Effector memory CD8-positive, alpha-beta T cell (primary cell): ENCODE measurements at regions not wholly inside any gene's neighbourhood (a gene's known extent, or its start where the extent isn't known, plus 50 kb on each side); places are given as distances from the start of the nearest gene placed in this dataset.

Experiments used
- ATAC-seq: fragments of 150-1000 bp; cut with Tn5 transposase; replicated peaks from 2 replicates; pipeline ENCODE4 v1.10.0; 2021; ENCODE audit warnings: mild to moderate bottlenecking, moderate library complexity
- DNase-seq, 3 experiments: peaks; one replicate each; pipeline ENCODE4 v3.0.0; 2021
- H3K27ac Mint-ChIP-seq, 2 donors: one replicate each; pipeline ENCODE4 v1.8.0; 2022; ENCODE audit warnings: mild to moderate bottlenecking in 2 of 2, mixed read lengths in 2 of 2, moderate library complexity in 2 of 2
- H3K27me3 Mint-ChIP-seq, 2 donors: one replicate each; pipeline ENCODE4 v1.8.0; 2022; ENCODE audit warnings: mixed read lengths in 2 of 2
- H3K36me3 Mint-ChIP-seq: one replicate; pipeline ENCODE4 v1.8.0; 2022; ENCODE audit warnings: mild to moderate bottlenecking, moderate library complexity, mixed read lengths; ENCODE audit not compliant: insufficient read depth
- H3K4me1 Mint-ChIP-seq, 2 donors: one replicate each; pipeline ENCODE4 v1.8.0; 2022; ENCODE audit warnings: low read depth in 2 of 2, mixed read lengths in 2 of 2
- H3K4me3 Mint-ChIP-seq, 2 donors: one replicate each; pipeline ENCODE4 v1.8.0; 2022; ENCODE audit warnings: mild to moderate bottlenecking in 2 of 2, mixed read lengths in 2 of 2, moderate library complexity in 2 of 2
- H3K9me3 Mint-ChIP-seq, 2 donors: one replicate each; pipeline ENCODE4 v1.8.0; 2022; ENCODE audit warnings: mixed read lengths in 2 of 2

DNA sequence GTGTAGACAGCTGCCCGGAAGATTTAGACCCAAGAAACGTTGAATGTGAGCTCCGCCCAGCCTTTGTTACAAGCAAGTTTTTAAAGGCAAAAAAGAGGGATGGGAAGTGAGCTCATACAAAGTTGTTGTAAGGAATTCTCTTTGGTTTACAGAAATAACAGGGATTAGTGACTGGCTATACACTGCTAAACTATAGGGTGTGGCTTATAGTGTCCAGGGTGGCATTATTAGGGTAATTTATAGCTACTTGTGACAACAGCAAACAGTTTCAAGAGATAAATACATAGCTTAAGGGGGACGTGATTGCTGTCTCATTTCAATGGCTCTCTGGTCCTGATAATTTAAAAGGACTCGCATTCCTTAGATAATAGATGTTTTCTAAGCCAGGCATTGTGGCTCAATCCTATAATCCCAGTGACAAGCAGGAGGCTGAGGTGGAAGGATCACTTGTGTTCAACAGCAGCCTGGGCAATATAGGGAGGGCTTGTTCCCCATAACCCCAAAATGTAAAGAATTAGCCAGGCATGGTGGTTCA lies 66.5 kb upstream of the TGIF1 start:
- DNase-seq = no peak
- Mint-ChIP-seq H3K4me3 (no peak overlapping the region), H3K9me3 (no peaks in the 10 kb centered on the region), H3K36me3 (peaks cover 4% of the 10 kb centered on the region), H3K4me1 (peaks cover 0 to 2% of the 10 kb centered on the region in 2 donors), H3K27ac (no peak overlapping the region), H3K27me3 (no peaks in the 10 kb centered on the region)
- ATAC-seq = no peak

DNA sequence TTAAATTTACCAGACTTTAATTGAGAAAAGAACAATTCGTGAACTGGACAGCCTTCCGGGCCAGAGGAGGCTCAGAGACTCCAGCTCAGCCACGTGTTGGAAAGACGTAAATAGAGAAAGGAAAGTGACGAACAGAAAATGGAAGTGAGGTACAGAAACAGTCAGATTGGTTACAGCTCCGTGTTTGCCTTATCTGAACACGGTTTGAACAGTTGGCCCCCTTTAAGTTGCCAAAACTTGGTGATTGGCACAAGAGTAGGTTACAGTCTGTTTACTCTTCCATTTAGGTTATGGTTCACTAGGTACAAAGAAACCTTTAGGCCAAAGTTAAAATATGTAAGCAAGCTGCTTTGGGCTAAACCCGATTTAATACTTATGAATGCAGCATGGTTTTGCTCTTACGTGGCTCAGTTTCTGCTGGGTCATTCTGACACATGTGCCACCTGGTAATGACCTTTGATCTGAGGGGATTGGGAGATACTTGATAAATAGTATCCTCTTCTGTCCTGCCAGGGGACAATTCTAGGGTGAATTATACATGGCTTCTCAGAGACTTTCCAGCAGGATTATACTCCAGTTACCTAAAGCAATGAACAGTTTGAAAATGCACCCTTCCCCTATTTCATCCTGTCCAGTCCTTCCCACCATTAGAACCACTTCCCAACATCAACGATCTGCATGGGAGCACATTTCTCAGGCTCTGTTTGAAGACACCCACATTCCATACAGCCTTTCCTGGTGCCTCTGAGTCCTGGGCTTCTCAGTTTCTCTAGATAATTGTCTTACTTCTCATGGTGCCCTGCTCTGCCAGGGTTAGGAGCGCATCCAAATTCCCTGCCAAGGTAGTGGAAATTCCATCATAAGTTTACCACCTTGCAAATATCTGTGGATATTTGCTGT lies 65.1 kb upstream of the TGIF1 start:
- H3K27ac Mint-ChIP-seq = no peak overlapping the region

DNA sequence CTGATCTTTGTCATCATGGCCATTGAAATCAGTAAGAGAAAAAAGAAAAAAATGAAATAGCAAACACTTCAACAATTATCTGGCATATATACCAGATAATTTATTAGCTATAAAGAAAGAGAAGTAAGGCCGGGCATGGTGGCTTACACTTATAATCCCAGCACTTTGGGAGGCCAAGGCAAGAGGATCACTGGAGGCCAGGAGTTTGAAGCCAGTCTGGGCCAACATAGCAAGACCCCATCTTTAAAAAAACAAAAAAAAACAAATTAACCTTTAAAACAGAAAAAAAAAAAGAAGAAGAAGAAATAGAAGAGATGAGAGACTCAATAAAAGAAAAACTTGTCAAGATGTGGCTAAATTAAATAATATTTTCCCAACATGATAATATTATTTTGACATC lies 61.6 kb upstream of the TGIF1 start:
- H3K9me3 Mint-ChIP-seq = no peaks in the 10 kb centered on the region
- no peak overlapping the region for H3K4me3 Mint-ChIP-seq
- no peaks in the 10 kb centered on the region for H3K27me3 Mint-ChIP-seq
- H3K27ac Mint-ChIP-seq = no peak overlapping the region
- ATAC-seq = no peak
- DNase-seq = no peak
- H3K4me1 Mint-ChIP-seq = peaks cover 0 to 2% of the 10 kb centered on the region in 2 donors
- no peaks in the 10 kb centered on the region for H3K36me3 Mint-ChIP-seq

More for the DNA sequence above, 65.1 kb upstream of the TGIF1 start:
- ATAC-seq (peak; percentile 33), DNase-seq (no peak)
- Mint-ChIP-seq H3K9me3 (no peaks in the 10 kb centered on the region), H3K4me1 (peaks cover 0 to 2% of the 10 kb centered on the region in 2 donors), H3K27me3 (no peaks in the 10 kb centered on the region), H3K4me3 (no peak overlapping the region), H3K36me3 (peaks cover 4% of the 10 kb centered on the region)

DNA sequence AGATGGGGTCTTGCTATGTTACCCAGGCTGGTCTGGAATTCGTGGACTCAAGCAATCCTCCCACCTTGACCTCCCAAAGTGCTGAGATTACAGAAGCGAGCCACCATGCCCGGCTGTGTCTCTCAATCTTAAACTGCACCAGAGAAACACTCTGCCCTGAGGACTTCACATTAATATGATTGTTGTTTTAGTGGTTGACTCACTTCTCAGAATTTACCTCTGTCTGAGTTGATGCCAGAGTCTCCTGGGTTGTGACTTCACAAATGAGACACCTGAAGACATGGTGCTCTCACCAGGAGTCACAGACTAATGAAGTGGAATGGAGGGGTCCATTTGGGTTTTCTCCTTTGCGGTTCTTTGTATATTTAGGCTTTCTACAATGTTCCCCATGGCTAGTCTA lies 61.0 kb upstream of the TGIF1 start:
- Mint-ChIP-seq H3K9me3 (no peaks in the 10 kb centered on the region), H3K4me3 (no peak overlapping the region), H3K27me3 (peaks cover 0 to 4% of the 10 kb centered on the region in 2 donors), H3K36me3 (no peaks in the 10 kb centered on the region), H3K27ac (no peak overlapping the region), H3K4me1 (peaks cover 0 to 2% of the 10 kb centered on the region in 2 donors)
- DNase-seq = no peak
- no peak for ATAC-seq

DNA sequence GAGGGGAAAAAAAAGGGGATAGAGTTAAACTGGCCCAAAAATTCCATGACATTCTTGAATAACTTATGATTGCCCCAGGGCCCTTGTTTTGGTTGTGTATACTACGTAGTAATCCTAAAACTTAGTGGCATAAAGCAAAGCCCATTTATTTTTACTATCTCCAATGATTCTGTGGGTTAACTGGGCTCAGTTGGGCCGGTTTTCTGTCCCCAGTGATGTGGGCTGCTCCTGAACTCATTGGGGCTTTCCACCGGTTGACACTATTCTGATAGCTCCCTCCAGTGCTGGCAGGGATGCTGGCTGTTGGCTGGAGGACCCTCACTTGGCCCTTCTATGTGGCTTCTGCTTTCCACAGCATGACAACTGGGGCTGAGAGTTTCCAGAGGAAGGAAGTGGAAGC lies 60.0 kb upstream of the TGIF1 start:
- Mint-ChIP-seq H3K36me3 (no peaks in the 10 kb centered on the region), H3K4me3 (no peak overlapping the region), H3K4me1 (peaks cover 0 to 2% of the 10 kb centered on the region in 2 donors), H3K9me3 (no peaks in the 10 kb centered on the region), H3K27ac (no peak overlapping the region), H3K27me3 (peaks cover 0 to 14% of the 10 kb centered on the region in 2 donors)
- DNase-seq (no peak), ATAC-seq (no peak)

DNA sequence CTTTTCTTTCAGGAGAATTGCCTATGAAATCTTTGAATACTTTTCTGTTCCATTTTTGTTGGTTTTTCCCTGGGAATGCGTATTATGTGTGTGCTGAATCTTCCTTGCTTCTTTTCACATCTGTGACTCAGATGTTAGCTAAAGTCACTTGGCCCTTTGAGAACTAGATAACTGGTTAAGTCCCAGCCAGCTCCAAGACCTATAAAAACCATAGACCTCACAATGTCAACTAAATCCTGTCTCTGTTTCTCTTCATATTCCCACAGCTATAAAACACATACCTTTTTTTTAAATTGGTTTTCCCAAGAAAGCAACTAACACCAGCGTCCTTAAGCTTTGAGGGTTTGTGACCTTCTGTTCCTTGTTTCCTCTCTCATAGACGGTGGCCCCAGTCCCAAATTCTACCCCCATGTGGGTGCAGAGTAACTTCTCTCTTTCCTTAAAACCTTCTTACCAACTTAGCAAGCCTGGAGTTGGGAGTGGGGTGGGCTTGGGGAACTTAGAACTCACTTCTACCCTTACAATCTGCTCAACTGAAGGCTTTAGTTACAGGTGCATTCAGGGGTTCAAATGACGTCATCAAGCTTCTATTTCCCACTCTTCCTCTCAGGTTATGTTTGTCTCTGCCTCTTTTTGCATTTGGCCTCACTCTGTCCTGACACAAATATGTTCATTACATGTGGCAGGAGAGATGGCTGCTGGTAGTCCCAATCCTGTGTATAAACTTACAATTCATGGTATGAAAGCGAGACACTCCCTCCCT lies 58.1 kb upstream of the TGIF1 start:
- H3K27ac Mint-ChIP-seq = no peak overlapping the region
- peaks cover 6 to 18% of the 10 kb centered on the region in 2 donors for H3K27me3 Mint-ChIP-seq
- no peaks in the 10 kb centered on the region for H3K9me3 Mint-ChIP-seq
- no peaks in the 10 kb centered on the region for H3K36me3 Mint-ChIP-seq
- ATAC-seq = no peak
- H3K4me1 Mint-ChIP-seq = no peaks in the 10 kb centered on the region
- no peak for DNase-seq
- no peak overlapping the region for H3K4me3 Mint-ChIP-seq

DNA sequence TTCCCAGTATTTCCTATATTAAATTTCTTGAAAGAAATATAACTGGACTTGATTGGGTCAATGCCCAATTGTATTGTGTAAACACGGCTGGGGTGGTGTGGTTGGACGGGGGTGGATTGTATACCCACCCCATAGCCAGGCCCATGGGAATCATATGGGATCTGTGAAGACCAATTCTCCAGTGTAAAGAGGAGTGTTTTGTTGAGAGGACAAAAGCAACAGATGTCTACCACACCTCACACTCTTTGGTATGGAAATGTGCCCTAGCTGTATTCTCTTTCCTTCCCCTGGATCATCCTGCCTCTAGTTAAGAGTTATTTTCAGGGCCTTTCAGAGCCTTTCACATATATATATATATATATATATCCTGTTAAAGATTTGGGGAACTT lies 57.5 kb upstream of the TGIF1 start:
- no peak overlapping the region for H3K4me3 Mint-ChIP-seq
- no peak for ATAC-seq
- H3K9me3 Mint-ChIP-seq = no peaks in the 10 kb centered on the region
- no peak for DNase-seq
- H3K27ac Mint-ChIP-seq = no peak overlapping the region
- H3K36me3 Mint-ChIP-seq = no peaks in the 10 kb centered on the region
- H3K27me3 Mint-ChIP-seq = peaks cover 6 to 24% of the 10 kb centered on the region in 2 donors
- H3K4me1 Mint-ChIP-seq = no peaks in the 10 kb centered on the region

DNA sequence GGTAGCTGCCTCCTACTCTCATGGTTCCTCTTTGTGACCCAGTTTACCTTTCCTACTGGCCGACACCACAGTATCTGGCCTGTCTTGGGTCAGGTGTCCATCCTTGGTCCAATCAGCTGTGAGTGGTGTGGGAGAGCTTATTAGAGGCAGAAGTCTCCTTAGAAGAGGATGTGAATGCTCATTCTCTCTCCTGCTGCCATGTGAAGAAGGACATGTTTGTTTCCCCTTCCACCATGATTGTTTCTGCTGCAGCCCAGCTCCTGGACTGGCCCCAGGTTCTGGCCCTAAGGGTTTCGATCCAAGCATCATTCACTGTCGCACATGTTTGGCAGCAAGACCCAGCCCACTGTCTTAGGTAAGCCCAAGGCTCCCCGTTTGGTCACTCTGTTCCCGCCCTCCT lies 55.3 kb upstream of the TGIF1 start:
- Mint-ChIP-seq H3K27me3 (peaks cover 6 to 26% of the 10 kb centered on the region in 2 donors), H3K4me1 (no peaks in the 10 kb centered on the region), H3K27ac (no peak overlapping the region), H3K9me3 (no peaks in the 10 kb centered on the region), H3K36me3 (no peaks in the 10 kb centered on the region), H3K4me3 (no peak overlapping the region)
- ATAC-seq = no peak
- no peak for DNase-seq

DNA sequence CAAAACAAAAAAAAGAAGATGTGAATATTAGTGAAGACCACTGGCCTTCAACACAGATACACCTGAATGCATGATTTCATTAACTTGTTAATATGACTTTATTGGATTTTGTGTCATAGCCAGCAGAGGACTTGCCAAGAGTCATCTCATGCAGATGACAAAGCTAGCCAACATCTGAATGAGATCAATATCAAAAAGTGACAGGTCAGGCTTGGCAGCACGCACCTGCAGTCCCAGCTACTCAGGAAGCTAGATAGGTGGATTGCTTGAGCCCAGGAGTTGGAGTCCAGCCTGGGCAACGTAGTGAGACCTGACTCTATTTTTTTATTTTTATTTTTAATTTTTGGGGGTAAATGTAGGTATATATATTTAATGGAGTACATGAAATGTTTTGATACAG lies 54.5 kb upstream of the TGIF1 start:
- Mint-ChIP-seq H3K9me3 (peaks cover 0 to under 1% of the 10 kb centered on the region in 2 donors), H3K27me3 (peaks cover 6 to 26% of the 10 kb centered on the region in 2 donors), H3K4me1 (no peaks in the 10 kb centered on the region), H3K36me3 (no peaks in the 10 kb centered on the region), H3K4me3 (no peak overlapping the region), H3K27ac (no peak overlapping the region)
- DNase-seq (no peak), ATAC-seq (no peak)

DNA sequence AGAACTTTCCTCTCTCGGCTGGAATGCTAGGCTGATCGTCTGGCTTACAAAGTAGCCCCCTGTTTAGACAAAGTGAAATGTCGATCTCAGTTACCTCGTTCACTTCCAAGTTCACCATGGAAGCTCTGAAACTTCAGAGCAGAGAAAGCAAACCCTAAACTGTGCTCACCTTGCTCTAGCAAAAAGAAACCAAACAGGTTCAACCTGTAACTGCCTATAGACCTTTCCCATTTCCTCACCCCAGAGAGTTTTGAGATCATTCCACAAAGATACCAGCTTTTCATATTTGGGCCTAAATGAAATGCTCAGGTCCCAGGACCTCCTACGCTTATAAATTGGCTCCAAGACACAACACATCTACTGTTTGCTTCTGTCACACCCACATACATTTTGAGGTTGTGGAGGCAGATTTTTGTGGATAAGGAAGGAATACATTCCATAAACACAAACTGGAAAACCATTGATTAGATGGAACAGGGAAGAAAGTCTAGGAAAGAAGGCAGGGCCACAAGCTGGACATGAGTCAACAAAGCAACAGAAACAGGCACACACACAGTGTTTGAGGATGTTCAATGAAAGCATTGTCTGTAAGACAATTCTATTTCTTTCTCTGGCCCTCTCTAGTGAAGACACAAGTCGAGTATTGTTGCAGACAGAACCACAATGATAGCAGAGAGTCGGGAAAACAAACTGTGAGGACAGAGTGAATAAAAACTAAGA lies 52.8 kb upstream of the TGIF1 start:
- Mint-ChIP-seq H3K9me3 (peaks cover 0 to 3% of the 10 kb centered on the region in 2 donors), H3K27me3 (peaks cover 6 to 26% of the 10 kb centered on the region in 2 donors), H3K4me3 (no peak overlapping the region), H3K36me3 (no peaks in the 10 kb centered on the region), H3K27ac (no peak overlapping the region), H3K4me1 (peaks cover 2 to 3% of the 10 kb centered on the region in 2 donors)
- ATAC-seq (no peak), DNase-seq (no peak)

DNA sequence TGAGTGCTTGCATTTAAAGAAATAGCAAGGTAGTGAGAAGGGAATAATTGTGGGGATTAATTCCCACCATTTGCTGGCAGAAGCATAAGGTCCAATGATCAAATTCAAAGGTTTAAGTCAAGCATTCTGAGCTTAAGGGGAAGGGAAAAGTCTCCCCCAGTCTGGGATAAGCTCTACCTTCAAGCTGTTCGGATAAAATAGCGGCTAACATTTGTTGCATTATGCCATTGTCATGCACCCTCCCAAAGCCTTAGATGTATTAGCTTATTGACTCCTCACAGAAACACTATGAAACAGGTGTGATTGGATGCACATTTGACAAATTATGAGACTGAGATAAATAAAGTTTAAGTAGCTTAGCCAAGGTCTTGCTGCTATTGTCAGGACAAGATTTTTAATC lies 52.2 kb upstream of the TGIF1 start:
- Mint-ChIP-seq H3K36me3 (no peaks in the 10 kb centered on the region), H3K9me3 (peaks cover 0 to 3% of the 10 kb centered on the region in 2 donors), H3K4me3 (no peak overlapping the region), H3K4me1 (peaks cover 2 to 4% of the 10 kb centered on the region in 2 donors), H3K27me3 (peaks cover 6 to 26% of the 10 kb centered on the region in 2 donors), H3K27ac (no peak overlapping the region)
- ATAC-seq = no peak
- DNase-seq = no peak
